ENCODE measurements at regions not wholly inside any gene's neighbourhood (a gene's known extent, or its start where the extent isn't known, plus 50 kb on each side); places are given as distances from the start of the nearest gene placed in this dataset.

- TF ChIP-seq POLR2A (IDR thresholded peaks at IDR 0.05) (no peak), EP300 (IDR thresholded peaks at IDR 0.05) (no peak), POLR2AphosphoS5 (IDR thresholded peaks at IDR 0.05) (no peak)
- TF ChIP-seq, protein P1, sequence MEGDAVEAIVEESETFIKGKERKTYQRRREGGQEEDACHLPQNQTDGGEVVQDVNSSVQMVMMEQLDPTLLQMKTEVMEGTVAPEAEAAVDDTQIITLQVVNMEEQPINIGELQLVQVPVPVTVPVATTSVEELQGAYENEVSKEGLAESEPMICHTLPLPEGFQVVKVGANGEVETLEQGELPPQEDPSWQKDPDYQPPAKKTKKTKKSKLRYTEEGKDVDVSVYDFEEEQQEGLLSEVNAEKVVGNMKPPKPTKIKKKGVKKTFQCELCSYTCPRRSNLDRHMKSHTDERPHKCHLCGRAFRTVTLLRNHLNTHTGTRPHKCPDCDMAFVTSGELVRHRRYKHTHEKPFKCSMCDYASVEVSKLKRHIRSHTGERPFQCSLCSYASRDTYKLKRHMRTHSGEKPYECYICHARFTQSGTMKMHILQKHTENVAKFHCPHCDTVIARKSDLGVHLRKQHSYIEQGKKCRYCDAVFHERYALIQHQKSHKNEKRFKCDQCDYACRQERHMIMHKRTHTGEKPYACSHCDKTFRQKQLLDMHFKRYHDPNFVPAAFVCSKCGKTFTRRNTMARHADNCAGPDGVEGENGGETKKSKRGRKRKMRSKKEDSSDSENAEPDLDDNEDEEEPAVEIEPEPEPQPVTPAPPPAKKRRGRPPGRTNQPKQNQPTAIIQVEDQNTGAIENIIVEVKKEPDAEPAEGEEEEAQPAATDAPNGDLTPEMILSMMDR (IDR thresholded peaks at IDR 0.05), result no peak
These were observed 252.0 kb downstream of the DTWD2 start for GRCh38 chr5:118736396-118736795.
